GM13976 (cell line): ENCODE measurements at regions not wholly inside any gene's neighbourhood (a gene's known extent, or its start where the extent isn't known, plus 50 kb on each side); places are given as distances from the start of the nearest gene placed in this dataset.
"Not testable (repeated sequence)": the region's sequence is repeated elsewhere in the genome, so short reads cannot be mapped to it uniquely, and the experiment has no call there.

Source experiments
- DNase-seq: peaks from one replicate; pipeline ENCODE4 v3.0.0; 2012; ENCODE audit warnings: low spot score
- in situ Hi-C: fragments of 300-500 bp; cut with MboI; formaldehyde crosslinking; loops from one replicate; pipeline ENCODE4 v1.12.0; 2022; ENCODE audit warnings: low sequenced_read_pairs, mixed read lengths, inconsistent platforms; ENCODE audit not compliant: unreplicated experiment
- TF ChIP-seq, protein P1 (sequence below): IDR thresholded peaks from 2 replicates; pipeline ENCODE4 v1.5.1; 2012; ENCODE audit warnings: borderline replicate concordance, mild to moderate bottlenecking; ENCODE audit not compliant: insufficient read depth; ENCODE audit errors: extremely low read depth, missing control alignments, control extremely low read depth

DNA sequence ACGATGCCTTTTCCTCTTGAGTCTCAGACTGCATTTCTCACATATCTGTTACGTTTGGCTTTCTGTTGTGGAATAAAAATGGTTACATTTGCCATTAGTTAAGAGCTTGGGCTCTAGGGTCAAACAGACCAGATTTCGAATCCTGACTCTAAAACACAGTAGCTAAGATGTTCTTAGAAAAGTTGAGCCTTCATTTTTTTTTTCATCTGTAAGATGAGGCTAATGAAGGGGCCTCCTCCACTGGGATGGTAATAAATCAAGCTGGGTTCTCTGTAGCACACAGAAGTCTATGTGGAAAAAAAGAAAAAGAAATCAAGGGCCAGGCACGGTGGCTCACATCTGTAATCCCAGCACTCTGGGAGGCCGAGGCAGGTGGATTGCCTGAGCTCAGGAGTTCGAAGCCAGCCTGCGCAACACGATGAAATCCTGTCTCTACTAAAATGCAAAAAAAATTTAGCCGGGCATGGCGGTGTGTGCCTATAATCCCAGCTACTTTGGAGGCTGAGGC, 49.9 kb upstream of the CAPRIN1 start:
- in situ Hi-C loops = loop anchor here (10.0 kb wide), 1 partner anchor 153 kb away; no protein-coding TSS in a partner anchor
- DNase-seq = no peak
- TF ChIP-seq, protein P1, sequence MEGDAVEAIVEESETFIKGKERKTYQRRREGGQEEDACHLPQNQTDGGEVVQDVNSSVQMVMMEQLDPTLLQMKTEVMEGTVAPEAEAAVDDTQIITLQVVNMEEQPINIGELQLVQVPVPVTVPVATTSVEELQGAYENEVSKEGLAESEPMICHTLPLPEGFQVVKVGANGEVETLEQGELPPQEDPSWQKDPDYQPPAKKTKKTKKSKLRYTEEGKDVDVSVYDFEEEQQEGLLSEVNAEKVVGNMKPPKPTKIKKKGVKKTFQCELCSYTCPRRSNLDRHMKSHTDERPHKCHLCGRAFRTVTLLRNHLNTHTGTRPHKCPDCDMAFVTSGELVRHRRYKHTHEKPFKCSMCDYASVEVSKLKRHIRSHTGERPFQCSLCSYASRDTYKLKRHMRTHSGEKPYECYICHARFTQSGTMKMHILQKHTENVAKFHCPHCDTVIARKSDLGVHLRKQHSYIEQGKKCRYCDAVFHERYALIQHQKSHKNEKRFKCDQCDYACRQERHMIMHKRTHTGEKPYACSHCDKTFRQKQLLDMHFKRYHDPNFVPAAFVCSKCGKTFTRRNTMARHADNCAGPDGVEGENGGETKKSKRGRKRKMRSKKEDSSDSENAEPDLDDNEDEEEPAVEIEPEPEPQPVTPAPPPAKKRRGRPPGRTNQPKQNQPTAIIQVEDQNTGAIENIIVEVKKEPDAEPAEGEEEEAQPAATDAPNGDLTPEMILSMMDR = no peak

DNA sequence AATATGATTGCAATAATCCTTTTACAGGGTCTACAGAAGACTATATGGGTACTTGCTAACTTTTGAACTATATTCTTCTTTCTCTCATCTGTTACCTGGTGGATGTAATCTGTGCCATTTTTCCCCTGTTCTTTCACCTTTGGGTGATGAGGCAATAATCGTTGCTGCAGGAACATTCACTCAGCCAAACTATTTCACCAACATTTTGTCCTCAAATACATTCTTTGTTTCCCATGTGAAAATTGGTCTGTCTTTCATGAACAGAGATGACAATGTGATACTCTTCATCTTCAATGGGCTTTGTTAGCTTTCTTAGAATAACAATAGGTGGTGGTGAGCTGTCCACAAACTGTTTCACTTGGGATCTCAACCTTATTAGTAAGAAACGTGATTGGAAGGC, 52.1 kb upstream of the CAPRIN1 start:
- in situ Hi-C loops = loop anchor here (5.0 kb wide), 1 partner anchor 358 kb away; the partner anchor contains the start of gene ABTB2
- DNase-seq = no peak
- TF ChIP-seq, protein P1 = no peak

DNA sequence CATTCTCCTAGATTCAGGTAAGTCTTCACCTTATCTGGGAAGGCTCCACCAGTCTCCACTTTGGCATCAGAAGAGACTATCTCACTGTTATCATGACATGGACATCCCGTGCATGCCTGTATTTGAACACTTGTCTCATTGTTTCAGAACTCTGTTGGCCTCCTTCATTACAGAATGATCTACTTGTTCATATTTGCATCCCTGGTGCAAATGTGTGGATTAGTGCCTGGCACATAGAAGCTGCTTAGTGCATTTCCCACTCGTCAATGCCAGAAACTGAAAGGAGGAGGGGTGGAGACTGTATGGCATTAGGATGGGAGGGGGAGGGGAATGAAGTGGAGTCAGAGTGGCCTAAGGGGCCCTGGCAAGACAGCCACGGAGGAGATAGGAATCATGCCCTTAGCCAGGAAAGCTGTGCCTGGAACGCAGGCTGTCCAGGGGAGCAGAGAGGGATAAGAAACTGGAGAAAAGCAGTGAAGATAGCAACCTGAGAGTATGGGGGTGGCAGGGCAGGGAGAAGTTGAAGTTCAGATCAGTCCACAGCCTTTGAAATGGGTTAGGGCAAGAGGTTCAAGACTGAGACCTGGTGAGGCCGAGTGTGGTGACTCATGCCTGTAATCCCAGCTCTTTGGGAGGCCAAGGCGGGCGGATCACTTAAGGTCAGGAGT, 53.8 kb upstream of the CAPRIN1 start:
- in situ Hi-C loops = loop anchor here (5.0 kb wide), 1 partner anchor 360 kb away; the partner anchor contains the start of gene ABTB2
- DNase-seq = no peak
- TF ChIP-seq, protein P1 = no peak

DNA sequence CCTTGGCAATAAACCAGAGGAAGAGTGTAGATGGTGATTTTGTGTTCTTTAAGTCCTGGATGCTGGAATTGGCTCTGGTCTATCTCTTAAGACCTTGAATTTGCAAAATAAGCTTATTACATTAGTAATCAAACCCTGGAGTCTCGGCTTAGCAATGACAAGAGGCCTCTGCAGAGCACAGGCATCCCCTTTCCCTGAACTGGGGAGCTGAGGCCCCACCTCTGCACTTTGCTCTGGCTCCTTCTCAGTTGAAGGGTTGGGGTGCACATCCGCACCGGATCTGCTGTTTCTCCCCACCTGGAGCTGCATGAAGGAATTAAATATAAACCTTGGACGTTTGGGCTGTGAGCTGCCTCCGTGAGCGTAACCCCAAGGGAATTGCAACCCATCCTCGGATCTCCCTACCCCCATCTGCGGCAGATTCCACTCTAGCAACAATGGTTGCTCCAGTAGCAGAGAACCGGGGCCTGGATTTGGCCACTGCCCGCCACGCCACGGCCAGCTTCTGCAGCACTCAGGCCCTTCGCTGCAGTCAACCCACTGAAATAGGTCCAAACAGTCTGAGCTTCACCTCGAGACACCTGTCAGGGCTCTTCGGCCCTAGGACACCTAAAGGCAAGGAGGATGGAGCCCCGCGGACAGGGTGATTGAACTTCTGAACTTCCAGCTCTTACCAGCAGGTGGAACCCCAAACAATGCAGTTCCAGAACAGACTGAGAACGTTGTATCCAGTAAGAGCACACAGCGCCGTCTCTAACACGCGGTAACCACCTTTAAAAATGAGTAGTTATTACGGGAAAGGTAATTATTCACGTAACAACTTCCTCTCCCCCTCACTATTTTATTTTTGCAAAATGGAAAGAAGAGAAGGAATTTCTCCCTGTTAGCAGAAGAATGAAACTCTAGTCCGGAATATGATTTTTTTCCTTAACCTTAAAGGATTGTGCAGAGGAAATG, 54.8 kb upstream of the CAPRIN1 start:
- DNase-seq = peak; percentile 79
- TF ChIP-seq, protein P1 = peak; percentile 72
- in situ Hi-C loops = loop anchor here (5.0 kb wide), 1 partner anchor 361 kb away; the partner anchor contains the start of gene ABTB2

DNA sequence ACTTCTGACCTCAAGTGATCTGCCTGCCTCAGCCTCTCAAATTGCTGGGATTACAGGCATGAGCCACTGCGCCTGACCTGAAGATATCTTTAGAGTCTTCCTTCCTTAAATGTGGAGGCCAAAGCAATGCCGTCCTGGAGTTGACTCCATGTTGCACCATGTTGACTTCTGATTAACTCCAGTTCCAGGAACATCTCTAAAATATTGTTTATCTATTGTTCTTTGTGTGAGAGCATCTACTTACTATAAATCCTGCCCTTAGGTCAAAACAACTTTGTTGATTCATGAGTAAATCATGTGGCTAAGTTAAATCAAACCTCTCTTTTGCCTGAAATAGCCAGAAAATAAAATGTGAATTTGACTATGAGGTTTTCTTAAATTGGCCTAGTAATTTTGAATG, 56.6 kb upstream of the CAPRIN1 start:
- TF ChIP-seq, protein P1 = no peak
- no peak for DNase-seq
- in situ Hi-C loops = loop anchor here (5.0 kb wide), 1 partner anchor 362 kb away; the partner anchor contains the start of gene ABTB2

DNA sequence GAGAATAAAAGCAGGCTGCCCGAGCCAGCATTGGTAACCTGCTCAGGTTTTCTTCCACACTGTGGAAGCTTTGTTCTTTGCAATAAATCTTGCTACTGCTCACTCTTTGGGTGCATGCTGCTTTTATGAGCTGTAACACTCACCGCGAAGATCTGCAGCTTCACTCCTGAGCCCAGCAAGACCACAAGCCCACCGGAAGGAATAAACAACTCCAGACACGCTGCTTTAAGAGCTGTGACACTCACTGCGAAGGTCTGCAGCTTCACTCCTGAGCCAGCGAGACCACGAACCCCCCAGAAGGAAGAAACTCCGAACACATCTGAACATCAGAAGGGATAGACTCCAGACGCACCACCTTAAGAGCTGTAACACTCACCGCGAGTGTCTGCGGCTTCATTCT, 60.4 kb upstream of the CAPRIN1 start:
- in situ Hi-C loops, DNase-seq: not testable (repeated sequence)

DNA sequence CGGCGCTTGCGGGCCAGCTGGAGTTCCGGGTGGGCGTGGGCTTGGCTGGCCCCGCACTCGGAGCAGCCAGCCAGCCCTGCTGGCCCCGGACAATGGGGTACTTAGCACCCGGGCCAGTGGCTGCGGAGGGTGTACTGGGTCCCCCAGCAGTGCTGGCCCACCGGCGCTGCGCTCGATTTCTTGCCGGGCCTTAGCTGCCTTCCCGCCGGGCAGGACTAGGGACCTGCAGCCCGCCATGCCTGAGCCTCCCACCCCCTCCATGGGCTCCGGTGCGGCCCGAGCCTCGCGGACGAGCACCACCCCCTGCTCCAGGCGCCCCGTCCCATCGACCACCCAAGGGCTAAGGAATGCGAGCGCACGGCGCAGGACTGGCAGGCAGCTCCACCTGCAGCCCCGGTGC, 61.4 kb upstream of the CAPRIN1 start:
- in situ Hi-C loops, DNase-seq: not testable (repeated sequence)
